ENCODE measurements at regions not wholly inside any gene's neighbourhood (a gene's known extent, or its start where the extent isn't known, plus 50 kb on each side); places are given as distances from the start of the nearest gene placed in this dataset.

DNA sequence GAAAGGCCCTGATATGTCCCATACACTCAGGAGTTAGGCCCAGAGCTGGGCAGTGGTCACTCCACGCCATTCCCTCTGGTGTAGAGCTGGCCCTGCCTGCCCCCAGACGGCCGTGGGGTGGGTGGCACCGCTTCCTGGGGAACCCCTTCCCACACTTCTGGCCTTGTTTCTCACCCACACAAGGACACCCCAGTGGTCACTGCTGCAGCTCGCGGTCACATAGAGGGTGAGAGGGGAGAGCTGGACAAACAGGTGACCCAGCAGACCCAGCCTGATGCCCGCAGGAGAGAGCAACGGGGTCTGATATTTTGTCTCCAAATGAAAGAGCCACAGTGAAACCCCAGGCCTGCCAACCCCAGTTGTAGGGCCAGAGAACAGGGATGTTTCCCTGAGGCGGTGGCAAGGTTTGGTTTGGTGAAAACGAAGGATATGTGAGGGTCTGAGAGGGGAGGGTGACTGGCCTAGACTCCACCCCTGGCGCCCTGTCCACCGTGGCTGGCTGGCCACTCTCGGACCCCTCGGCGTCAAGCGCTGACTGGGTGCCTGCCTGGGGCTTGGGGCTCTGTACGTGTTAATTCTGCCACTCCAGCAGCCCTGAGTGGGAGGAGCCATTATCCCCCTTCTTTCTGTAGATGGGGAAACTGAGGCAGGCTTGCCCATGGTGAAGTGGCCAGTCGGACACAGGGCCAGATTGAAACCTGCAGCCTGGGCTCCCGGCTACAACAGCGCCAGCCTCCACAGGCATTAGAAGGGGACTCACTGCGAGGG lies 71.0 kb upstream of the PPARA start:
- Histone ChIP-seq H3K79me2 (ENCODE audit: insufficient read depth, low read length) (no peaks in the 10 kb centered on the region), H3K9me2 (ENCODE audit: low read depth, low read length) (no peaks in the 10 kb centered on the region), H3F3A (ENCODE audit: insufficient read depth, low read length) (no peaks in the 10 kb centered on the region), H3K36me3 (ENCODE audit: insufficient read depth, low read length) (no peaks in the 10 kb centered on the region; the same call in 1 of the 2 replicates), H3K27ac (ENCODE audit: low read depth, low read length, poor library complexity, severe bottlenecking) (no peak overlapping the region), H3K4me3 (ENCODE audit: low read depth, low read length, poor library complexity, severe bottlenecking) (no peak overlapping the region), H3K4me1 (ENCODE audit: insufficient read depth, low read length, severe bottlenecking) (peaks cover 27% of the 10 kb centered on the region), H4K20me1 (ENCODE audit: insufficient read depth, low read length) (no peaks in the 10 kb centered on the region), H2AFZ (ENCODE audit: low read length) (no peak overlapping the region), H3K4me2 (ENCODE audit: low read length) (no peak overlapping the region), H3K9me3 (ENCODE audit: low read length) (no peaks in the 10 kb centered on the region), H3K9ac (ENCODE audit: low read length) (no peak overlapping the region), H3K27me3 (ENCODE audit: insufficient read depth, low read length) (no peaks in the 10 kb centered on the region)
- TF ChIP-seq EZH2 (IDR thresholded peaks at IDR 0.05; ENCODE audit: borderline replicate concordance, low read length) = no peak
- TF ChIP-seq, protein P1, sequence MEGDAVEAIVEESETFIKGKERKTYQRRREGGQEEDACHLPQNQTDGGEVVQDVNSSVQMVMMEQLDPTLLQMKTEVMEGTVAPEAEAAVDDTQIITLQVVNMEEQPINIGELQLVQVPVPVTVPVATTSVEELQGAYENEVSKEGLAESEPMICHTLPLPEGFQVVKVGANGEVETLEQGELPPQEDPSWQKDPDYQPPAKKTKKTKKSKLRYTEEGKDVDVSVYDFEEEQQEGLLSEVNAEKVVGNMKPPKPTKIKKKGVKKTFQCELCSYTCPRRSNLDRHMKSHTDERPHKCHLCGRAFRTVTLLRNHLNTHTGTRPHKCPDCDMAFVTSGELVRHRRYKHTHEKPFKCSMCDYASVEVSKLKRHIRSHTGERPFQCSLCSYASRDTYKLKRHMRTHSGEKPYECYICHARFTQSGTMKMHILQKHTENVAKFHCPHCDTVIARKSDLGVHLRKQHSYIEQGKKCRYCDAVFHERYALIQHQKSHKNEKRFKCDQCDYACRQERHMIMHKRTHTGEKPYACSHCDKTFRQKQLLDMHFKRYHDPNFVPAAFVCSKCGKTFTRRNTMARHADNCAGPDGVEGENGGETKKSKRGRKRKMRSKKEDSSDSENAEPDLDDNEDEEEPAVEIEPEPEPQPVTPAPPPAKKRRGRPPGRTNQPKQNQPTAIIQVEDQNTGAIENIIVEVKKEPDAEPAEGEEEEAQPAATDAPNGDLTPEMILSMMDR (IDR thresholded peaks at IDR 0.05; ENCODE audit: low read length) = no peak

DNA sequence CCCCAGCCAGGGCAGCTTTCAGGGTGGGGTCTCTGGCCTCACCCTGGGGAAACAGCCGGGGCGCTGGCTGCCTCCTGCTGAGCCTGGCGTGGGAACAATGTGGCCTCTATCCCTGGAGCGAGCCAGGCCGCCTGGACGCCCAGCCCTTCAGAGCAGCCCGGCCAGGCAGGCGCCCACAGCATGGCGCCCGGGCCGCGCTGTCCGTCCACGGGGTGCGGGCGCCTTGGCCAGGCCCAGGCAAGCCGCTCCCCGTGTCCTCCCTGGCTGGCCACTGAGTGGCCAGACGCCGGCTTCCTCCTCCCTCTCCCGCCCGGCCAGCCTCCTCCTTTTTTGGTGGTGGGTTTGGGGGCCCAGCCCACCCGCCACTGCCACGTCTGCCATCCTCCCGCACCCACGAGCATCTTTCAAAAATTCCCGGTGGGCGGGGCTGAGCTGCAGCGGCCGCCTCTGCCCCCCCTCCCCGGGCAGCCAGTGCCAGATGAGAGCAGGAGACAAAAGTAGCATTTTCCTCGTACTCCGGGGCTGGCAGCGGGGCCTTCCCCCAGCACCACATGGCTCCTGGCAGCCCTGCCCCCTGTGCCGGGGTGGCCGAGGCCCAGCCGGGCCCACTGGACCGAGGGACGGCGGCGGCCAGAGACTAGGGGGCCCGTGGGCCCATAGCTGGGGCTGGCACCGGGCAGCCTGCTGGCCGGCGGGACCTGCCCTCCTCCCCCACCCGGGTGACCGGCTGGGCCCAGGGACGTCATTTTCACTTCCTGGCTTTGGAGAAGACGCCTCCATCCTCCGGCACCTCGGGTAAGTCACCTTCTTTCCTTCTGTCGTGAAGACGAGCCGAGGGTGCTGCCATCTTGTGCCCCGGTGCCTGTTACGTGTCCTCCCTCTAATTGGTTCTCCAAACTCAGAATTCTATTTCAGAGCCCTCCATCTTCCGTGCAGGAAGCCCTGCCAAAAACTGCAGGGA lies 70.2 kb upstream of the PPARA start:
- peak overlapping the region; percentile 61 for H3K4me2 ChIP-seq (ENCODE audit: low read length)
- peak overlapping the region; percentile 57 for H3K4me3 ChIP-seq (ENCODE audit: low read depth, low read length, poor library complexity, severe bottlenecking)
- H3K9ac ChIP-seq (ENCODE audit: low read length) = peak overlapping the region; percentile 58
- no peaks in the 10 kb centered on the region for H4K20me1 ChIP-seq (ENCODE audit: insufficient read depth, low read length)
- no peak overlapping the region for H3K27ac ChIP-seq (ENCODE audit: low read depth, low read length, poor library complexity, severe bottlenecking)
- H3K9me3 ChIP-seq (ENCODE audit: low read length) = no peaks in the 10 kb centered on the region
- TF ChIP-seq, protein P1 (IDR thresholded peaks at IDR 0.05; ENCODE audit: low read length) = no peak
- no peak for TF ChIP-seq EZH2 (IDR thresholded peaks at IDR 0.05; ENCODE audit: borderline replicate concordance, low read length)
- no peak overlapping the region for H2AFZ ChIP-seq (ENCODE audit: low read length)
- no peaks in the 10 kb centered on the region for H3K79me2 ChIP-seq (ENCODE audit: insufficient read depth, low read length)
- H3K27me3 ChIP-seq (ENCODE audit: insufficient read depth, low read length) = no peaks in the 10 kb centered on the region
- H3F3A ChIP-seq (ENCODE audit: insufficient read depth, low read length) = no peaks in the 10 kb centered on the region
- H3K36me3 ChIP-seq (ENCODE audit: insufficient read depth, low read length) = no peaks in the 10 kb centered on the region; the same call in 1 of the 2 replicates
- H3K4me1 ChIP-seq (ENCODE audit: insufficient read depth, low read length, severe bottlenecking) = peaks cover 18% of the 10 kb centered on the region
- H3K9me2 ChIP-seq (ENCODE audit: low read depth, low read length) = no peaks in the 10 kb centered on the region

DNA sequence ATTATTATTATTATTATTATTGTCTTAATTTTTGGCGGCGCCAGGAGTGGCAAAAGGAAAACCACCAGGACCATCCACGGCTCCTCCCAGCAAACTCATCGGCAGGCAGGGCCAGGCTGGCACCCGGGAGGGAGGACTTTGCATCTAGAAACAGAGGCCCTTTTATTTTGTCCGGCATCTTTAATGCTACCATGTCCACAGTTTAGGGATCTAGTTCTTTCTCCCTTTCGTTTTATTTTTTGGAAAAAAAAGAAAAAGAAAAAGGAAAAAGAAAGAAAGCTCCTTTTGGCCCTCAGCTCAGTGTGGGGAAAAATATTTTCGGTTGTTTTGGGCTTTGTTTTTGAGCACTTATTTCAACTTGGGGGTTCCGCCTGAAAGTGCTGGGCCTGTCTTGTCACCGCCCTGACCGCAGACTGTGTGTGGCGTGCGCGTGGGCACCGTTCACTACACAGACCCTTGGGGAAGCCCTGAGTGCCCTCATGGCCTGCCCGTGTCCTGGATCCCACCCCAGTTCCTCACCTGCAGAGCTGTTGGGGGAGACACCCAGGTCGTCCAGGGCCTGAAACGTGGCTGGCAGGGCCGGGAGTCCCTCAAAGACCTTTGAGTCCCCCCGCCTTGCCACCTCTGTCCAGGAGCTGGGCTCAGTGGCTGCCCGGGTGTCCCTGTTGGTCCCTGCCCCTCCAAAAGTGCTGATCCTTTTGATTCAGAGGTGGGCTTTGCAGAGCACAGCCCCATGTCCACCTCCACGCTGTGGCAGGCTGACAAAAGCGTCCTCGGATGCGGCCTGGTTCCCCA lies 69.1 kb upstream of the PPARA start:
- Histone ChIP-seq H3K9ac (ENCODE audit: low read length) (peak overlapping the region; percentile 58), H3K27ac (ENCODE audit: low read depth, low read length, poor library complexity, severe bottlenecking) (no peak overlapping the region), H3K4me2 (ENCODE audit: low read length) (peak overlapping the region; percentile 71), H3K9me2 (ENCODE audit: low read depth, low read length) (no peaks in the 10 kb centered on the region), H3K79me2 (ENCODE audit: insufficient read depth, low read length) (no peaks in the 10 kb centered on the region), H3K4me1 (ENCODE audit: insufficient read depth, low read length, severe bottlenecking) (peaks cover 16% of the 10 kb centered on the region), H3K27me3 (ENCODE audit: insufficient read depth, low read length) (no peaks in the 10 kb centered on the region), H3K36me3 (ENCODE audit: insufficient read depth, low read length) (peaks cover 4% of the 10 kb centered on the region; the same call in 1 of the 2 replicates), H2AFZ (ENCODE audit: low read length) (no peak overlapping the region), H3K9me3 (ENCODE audit: low read length) (no peaks in the 10 kb centered on the region), H3F3A (ENCODE audit: insufficient read depth, low read length) (no peaks in the 10 kb centered on the region), H3K4me3 (ENCODE audit: low read depth, low read length, poor library complexity, severe bottlenecking) (peak overlapping the region; percentile 57), H4K20me1 (ENCODE audit: insufficient read depth, low read length) (no peaks in the 10 kb centered on the region)
- no peak for TF ChIP-seq EZH2 (IDR thresholded peaks at IDR 0.05; ENCODE audit: borderline replicate concordance, low read length)
- TF ChIP-seq, protein P1 (IDR thresholded peaks at IDR 0.05; ENCODE audit: low read length) = no peak

Measured in OCI-LY1 (cell line).